Muscle of back (tissue), 3 donors: ENCODE measurements at regions not wholly inside any gene's neighbourhood (a gene's known extent, or its start where the extent isn't known, plus 50 kb on each side); places are given as distances from the start of the nearest gene placed in this dataset.
A peak's percentile ranks its signal among the peaks of the same experiment; 100 is the strongest.
"Not testable (repeated sequence)": the region's sequence is repeated elsewhere in the genome, so short reads cannot be mapped to it uniquely, and the experiment has no call there.

Experiments used
- DNase-seq, 3 donors: peaks; one replicate each; pipeline versions ENCODE4 v3.0.0 to v3.0.0-alpha.2; 2013

DNA sequence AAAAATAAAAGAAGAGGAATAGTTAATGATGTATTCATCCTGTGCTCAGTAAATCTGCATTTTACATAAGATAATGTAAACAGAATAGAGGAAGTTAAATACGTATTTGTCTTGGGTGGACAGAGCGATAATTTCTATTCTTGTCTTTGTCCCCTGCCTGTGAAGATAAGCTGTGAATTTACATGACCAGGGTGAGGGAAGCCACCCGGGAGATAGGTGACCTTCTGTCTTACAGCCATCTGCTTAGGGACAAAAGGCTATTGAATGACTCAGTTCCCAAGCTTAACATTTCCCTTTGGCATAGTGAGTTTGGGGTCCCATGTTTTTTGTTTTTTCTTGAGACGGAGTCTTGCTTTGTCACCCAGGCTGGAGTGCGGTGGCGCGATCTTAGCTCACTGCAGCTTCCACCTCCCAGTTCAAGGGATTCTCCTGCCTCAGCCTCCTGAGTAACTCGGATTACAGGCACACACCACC, 88.7 kb upstream of the KCTD7 start:
- DNase-seq, result no peak

- DNase-seq, result no peak
These were observed 86.6 kb upstream of the KCTD7 start for GRCh38 chr7:66542049-66542448.

DNA sequence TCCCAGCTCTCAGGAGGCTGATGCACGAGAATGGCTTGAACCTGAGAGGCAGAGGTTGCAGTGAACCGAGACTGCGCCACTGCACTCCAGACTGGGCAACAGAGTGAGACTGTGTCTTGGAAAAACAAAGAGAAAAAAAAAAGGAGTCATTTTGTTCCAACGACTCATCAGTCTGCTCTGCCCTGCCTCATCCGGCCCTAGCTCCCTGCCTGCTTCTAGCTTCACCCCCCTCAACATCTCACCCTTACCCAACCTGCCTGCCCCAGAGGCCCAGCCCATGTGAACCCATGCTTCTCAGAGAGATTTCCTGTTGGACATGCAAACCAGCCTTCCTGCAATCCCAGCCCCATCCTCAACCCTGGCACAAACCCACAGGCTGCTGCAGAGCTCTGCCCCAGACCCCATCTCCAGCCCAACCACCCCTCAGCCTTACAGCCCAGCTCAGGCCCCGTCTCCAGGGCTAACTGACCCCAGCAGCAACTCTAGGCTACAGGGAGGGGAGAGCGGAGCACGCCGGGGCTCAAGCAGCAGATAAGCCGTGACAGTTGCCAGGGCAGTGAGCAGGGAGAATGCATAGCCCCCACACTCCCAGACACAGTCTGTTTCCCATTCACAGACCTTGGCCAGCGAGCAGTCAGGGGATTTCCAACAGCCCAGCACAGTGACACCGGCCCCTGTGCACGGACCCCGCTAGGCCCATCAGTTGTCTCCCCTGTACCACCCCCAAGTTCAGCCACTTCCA, 86.0 kb upstream of the KCTD7 start:
- DNase-seq, result peak in 1 of 3 donors; percentile 9

- no peak for DNase-seq
These were observed 79.2 kb upstream of the KCTD7 start for GRCh38 chr7:66549466-66549865.

- no peak for DNase-seq
These were observed 75.7 kb upstream of the KCTD7 start for GRCh38 chr7:66553001-66553400.

GRCh38 chr7:66553675-66554074, 75.0 kb upstream of the KCTD7 start:
- not testable (repeated sequence) for DNase-seq

DNA sequence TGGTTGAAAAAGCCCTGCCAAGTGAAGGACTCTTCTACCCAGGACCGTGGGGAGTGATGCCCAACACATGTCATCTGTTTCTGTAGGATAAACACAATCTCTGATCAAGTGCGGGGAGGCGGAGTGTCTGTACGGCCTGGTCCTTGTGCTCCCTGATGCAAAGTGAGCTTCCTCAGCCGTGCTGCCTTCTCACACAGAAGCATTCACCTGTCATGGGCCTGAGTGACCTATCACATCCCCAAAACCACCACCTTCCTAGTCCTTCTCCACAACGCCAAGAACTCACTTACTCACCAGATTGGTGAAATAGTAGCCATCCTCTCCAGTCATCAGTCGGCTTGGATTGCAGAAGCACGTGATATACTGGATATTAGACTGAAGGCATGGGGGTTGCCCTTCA, 74.4 kb upstream of the KCTD7 start:
- not testable (repeated sequence) for DNase-seq

DNA sequence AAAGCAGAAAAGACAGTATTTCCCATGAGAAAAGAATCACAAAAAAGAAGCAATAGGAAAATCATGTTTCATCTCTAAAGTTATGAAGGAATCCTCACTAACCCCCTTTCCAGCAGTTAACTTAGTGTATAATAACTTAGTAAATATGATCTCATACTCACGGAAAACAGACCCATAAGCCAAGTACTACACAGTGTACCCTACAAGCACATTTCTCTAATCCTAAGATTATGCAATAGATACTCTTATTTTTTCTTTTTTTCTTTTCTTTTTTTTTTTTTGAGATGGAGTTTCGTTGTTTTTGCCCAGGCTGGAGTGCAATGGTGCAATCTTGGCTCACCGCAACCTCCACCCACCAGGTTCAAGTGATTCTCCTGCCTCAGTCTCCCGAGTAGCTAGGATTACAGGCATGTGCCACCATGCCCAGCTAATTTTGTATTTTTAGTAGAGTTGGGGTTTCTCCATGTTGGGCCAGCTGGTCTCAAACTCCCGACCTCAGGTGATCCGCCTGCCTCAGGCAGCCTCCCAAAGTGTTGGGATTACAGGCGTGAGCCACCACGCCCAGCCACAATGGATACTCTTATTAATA, 73.7 kb upstream of the KCTD7 start:
- not testable (repeated sequence) for DNase-seq

GRCh38 chr7:66556177-66556548, 72.5 kb upstream of the KCTD7 start:
- DNase-seq, result no peak

DNA sequence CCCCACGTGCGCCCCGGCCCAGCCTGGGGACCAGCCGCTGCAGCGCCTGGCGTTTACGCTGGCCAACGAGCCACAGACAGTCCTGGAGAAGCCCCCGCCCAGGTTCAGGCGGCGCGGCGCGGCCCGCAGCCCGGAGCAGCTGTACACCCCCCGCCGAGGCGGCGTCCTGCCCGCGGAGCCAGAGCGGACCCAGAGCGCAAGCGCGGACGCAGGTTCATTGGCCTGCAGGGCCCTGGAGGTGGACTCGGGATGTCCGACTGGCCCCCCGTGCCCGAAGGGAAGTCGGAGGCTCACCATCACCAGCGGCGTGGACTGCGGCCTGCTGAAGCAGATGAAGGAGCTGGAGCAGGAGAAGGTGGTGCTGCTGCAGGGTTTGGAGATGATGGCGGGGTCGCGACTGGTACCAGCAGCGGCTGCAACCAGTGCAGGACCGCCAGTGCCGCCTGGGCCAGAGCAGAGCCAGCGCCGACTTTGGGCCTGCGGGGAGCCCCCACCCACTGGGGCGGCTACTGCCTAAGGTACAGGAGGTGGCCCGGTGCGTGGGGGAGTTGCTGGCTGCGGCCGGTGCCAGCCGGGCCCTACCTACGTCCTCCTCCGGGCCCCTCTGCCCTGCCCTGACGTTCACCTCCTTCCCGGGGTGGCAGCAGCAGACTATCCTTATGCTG, 72.0 kb upstream of the KCTD7 start:
- DNase-seq, result no peak

DNA sequence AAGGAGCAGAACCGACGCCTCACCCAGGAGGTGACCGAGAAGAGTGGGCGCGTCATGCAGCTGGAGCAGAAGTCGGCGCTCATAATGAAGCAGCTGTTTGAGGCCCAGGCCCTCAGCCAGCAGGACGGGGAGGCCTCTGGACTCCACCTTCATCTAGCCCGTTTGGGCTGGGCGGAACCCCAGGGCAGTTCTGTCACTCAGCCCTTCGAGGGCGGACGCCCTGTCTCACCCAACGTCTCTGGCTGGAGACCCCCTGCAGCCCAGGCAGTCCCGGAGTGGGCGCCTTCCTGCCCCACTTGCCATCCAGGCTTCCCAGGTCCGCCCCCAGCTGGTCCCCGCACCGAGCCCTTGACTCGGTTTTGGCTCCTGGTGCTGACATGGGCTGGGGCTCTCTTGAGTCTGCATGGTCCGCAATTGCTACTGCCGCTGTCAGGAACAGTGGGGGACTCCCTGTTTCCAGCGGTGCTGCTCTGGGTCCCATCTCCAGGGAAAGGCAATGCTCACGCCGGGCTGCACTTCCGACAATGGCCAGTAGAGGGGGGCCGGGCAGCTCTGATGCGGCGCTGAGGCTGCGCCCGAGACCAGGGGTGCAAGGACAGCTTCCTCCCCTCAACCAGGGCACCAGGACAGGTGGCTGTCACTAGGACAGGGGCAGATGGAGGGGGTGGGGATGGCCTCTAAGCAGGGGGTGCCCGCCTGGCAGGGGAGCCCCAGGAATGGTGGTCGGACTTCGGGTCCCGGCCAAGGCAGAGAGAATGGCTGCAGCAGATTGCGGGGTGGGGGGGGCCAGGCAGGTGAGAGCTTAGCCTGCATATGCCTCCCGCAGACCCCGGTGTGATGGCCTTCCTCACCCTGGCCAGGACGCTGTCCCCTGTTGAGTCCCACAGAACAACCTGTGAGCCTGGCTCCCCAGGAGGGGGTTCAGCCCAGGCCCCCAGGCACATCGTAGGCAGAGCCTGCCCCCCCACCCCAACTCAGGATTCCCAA, 71.2 kb upstream of the KCTD7 start:
- peak; percentile 27 to 75 (median 54) for DNase-seq

DNA sequence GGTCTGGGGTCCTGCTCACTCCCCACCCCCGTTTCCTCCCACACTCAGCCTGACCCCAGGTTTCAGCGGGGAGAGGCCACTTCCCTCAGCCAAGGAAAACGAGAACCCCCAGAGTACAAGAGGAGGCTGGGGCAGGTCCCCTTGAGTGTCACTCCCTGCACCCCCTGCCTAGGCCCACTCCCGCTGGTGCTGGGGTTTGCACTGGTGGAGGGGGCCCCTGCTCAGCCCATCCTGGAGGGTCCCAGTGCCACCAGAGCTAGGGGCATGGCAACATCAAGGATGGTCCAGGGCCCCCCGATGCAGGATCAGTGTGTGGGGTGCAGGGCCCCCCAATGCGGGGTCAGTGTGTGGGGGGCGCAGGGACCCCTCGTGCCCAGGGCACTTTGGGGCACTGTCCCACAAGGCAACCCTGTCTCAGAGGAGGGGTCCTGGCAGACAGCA, 70.5 kb upstream of the KCTD7 start:
- no peak for DNase-seq

- DNase-seq, result no peak
These were observed 69.8 kb upstream of the KCTD7 start for GRCh38 chr7:66558660-66559465.

DNA sequence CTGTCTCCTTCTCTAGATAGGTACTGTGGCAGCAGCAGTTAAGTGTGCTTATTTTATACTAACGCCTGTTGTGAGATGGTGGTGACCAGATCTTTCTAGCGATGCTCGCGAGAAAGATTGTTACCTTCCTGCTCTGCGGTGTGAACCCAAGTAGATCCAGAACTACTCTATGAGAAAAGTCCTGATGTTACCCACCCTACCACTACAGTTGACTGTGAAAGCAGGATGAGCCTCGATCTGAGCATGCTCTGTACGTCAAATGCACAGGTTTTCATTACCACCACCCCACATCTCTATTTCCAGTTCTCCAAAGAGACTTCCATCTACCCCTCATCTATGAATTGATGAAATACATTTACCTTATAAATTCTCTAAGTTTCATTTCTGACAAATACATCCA, 64.6 kb upstream of the KCTD7 start:
- DNase-seq, result no peak

- not testable (repeated sequence) for DNase-seq
These were observed 58.5 kb upstream of the KCTD7 start for GRCh38 chr7:66570179-66570578.

- DNase-seq, result no peak
These were observed 57.1 kb upstream of the KCTD7 start for GRCh38 chr7:66571568-66571967.

GRCh38 chr7:66573782-66574495, 54.7 kb upstream of the KCTD7 start:
- not testable (repeated sequence) for DNase-seq

GRCh38 chr7:66574768-66575167, 53.9 kb upstream of the KCTD7 start:
- not testable (repeated sequence) for DNase-seq

DNA sequence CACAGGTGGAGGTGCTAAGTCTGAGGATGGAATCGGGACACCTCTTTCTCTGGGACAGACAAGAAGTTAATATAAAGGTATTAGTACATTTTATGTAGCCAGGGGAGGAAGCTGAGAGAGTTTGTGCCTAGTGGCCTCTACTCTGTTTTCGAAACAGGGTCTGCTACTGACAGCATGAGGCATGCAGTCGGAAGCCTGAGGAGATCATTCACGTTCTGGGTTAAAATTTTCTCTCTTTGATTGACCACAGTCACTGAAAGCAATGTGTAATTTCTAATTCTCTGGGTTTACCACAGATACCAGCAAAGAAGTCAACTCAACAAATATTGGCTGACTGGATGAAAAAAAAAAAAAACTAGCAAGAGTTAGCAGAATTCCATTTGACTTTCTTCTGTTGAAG, 53.3 kb upstream of the KCTD7 start:
- DNase-seq, result no peak

DNA sequence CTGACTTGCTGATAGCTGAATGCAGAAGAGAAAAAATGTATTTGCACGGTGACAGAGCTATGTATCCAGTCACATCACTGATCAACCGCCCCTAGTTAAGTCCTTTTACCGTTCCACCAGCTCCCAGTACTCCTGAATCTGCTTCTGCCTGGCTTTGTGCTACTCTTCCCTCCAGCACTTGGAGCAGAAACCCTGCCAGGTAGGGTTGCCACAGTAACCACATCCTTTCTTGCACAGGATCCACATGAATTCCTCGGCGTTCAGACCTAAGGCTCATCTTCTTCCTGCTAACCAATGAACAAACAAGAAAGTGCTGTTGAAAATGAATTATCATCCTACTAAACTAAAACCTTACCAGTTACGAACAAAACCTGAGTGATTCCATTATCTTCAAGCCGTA, 52.0 kb upstream of the KCTD7 start:
- no peak for DNase-seq
